SK-N-SH (cell line): ENCODE measurements at regions not wholly inside any gene's neighbourhood (a gene's known extent, or its start where the extent isn't known, plus 50 kb on each side); places are given as distances from the start of the nearest gene placed in this dataset.

Experiments used
- CTCF ChIA-PET: fragments of 300-600, 350-600 bp; formaldehyde crosslinking; extraction: SDS; loops from one replicate; lab custom pipeline; 2021; lab: Yijun Ruan, JAX
- POLR2A ChIA-PET: fragments of 350-600 bp; sonication (Branson Sonifier 250); formaldehyde crosslinking; extraction: SDS; loops from one replicate; lab custom pipeline; 2020; ENCODE audit warnings: antibody characterized with exemption, inconsistent platforms; lab: Yijun Ruan, JAX
- DNase-seq: peaks from one replicate; pipeline ENCODE4 v3.0.0; 2012
- H2AFZ ChIP-seq: fragments of 200-600 bp; sonication (generic); 2 replicates; pipeline ENCODE4 v1.8.1; 2016; ENCODE audit warnings: antibody characterized with exemption, mild to moderate bottlenecking, low read depth
- H3F3A ChIP-seq: fragments of 200-600 bp; sonication (generic); replicated peaks from 2 replicates; pipeline ENCODE3; 2016; ENCODE audit warnings: antibody characterized with exemption, mild to moderate bottlenecking; ENCODE audit not compliant: insufficient read depth
- H3K27ac ChIP-seq, 2 experiments: fragments of 200-500 bp in 1 of 2; fragments of 200-600 bp in 1 of 2; sonication (Bioruptor generic) in 1 of 2; sonication (generic), shearing (Covaris generic) in 1 of 2; 2 replicates each; pipeline versions ENCODE4 v1.5.1 to v1.6.1; 2014 to 2016; ENCODE audit warnings: low read depth in 2 of 2, inconsistent platforms in 1 of 2, low read length in 1 of 2, mild to moderate bottlenecking in 1 of 2, mixed read lengths in 1 of 2
- H3K27me3 ChIP-seq: fragments of 200-600 bp; sonication (generic), shearing (Covaris generic); 2 replicates; pipeline ENCODE4 v1.6.1; 2016; ENCODE audit warnings: mixed run types; ENCODE audit not compliant: insufficient read depth
- H3K36me3 ChIP-seq, 2 experiments: fragments of 200-500 bp in 1 of 2; fragments of 200-600 bp in 1 of 2; sonication (Bioruptor generic) in 1 of 2; sonication (generic) in 1 of 2; replicated peaks in 1 of 2; 2 replicates each; pipeline versions ENCODE3 to v1.5.1; 2014 to 2016; ENCODE audit warnings: low read length in 1 of 2, mild to moderate bottlenecking in 1 of 2; ENCODE audit not compliant: insufficient read depth in 2 of 2, control insufficient read depth in 1 of 2
- H3K4me1 ChIP-seq, 2 experiments: fragments of 200-500 bp in 1 of 2; fragments of 200-600 bp in 1 of 2; sonication (Bioruptor generic) in 1 of 2; sonication (generic), shearing (Covaris generic) in 1 of 2; 2 replicates each; pipeline versions ENCODE4 v1.5.1 to v1.6.1; 2014 to 2016; ENCODE audit warnings: low read depth in 1 of 2, low read length in 1 of 2, mixed run types in 1 of 2; ENCODE audit not compliant: insufficient read depth in 2 of 2, control insufficient read depth in 1 of 2
- H3K4me2 ChIP-seq: fragments of 200-600 bp; sonication (generic), shearing (Covaris generic); 2 replicates; pipeline ENCODE4 v1.6.1; 2017; ENCODE audit warnings: mixed run types
- H3K4me3 ChIP-seq, 2 experiments: fragments of 200-500 bp in 1 of 2; fragments of 200-600 bp in 1 of 2; sonication (Bioruptor generic) in 1 of 2; sonication (generic), shearing (Covaris generic) in 1 of 2; 2 replicates each; pipeline versions ENCODE4 v1.5.1 to v1.8.1; 2014 to 2016; ENCODE audit warnings: low read depth in 2 of 2, inconsistent platforms in 1 of 2, low read length in 1 of 2, mild to moderate bottlenecking in 1 of 2, mixed read lengths in 1 of 2, moderate library complexity in 1 of 2
- H3K79me2 ChIP-seq: fragments of 200-600 bp; sonication (generic); 2 replicates; pipeline ENCODE4 v1.8.1; 2017; ENCODE audit warnings: mild to moderate bottlenecking; ENCODE audit not compliant: insufficient read depth
- H3K9ac ChIP-seq: fragments of 200-600 bp; sonication (generic); 2 replicates; pipeline ENCODE4 v1.6.1; 2017; ENCODE audit warnings: mixed run types
- H3K9me2 ChIP-seq: fragments of 200-600 bp; sonication (generic); 2 replicates; pipeline ENCODE4 v1.6.1; 2017; ENCODE audit warnings: mixed run types
- H3K9me3 ChIP-seq: fragments of 200-600 bp; sonication (generic); 2 replicates; pipeline ENCODE4 v1.6.1; 2017; ENCODE audit warnings: mixed run types, mild to moderate bottlenecking, moderate library complexity
- H4K20me1 ChIP-seq: fragments of 200-600 bp; sonication (generic); 2 replicates; pipeline ENCODE4 v1.6.1; 2017; ENCODE audit warnings: mild to moderate bottlenecking, mixed run types; ENCODE audit not compliant: insufficient read depth
- EP300 ChIP-seq, 2 experiments: IDR thresholded peaks; 2 replicates each; pipeline versions ENCODE4 v1.4.0 to v1.6.1; 2012; ENCODE audit warnings: borderline replicate concordance in 1 of 2, low read depth in 1 of 2, low read length in 1 of 2
- FOSL2 ChIP-seq: IDR thresholded peaks from 2 replicates; pipeline ENCODE4 v1.4.0; 2012; ENCODE audit warnings: low read depth, mild to moderate bottlenecking, moderate library complexity, borderline replicate concordance
- FOXJ3 ChIP-seq: sonication (generic); formaldehyde crosslinking; IDR thresholded peaks from 2 replicates; pipeline ENCODE4 v1.5.1; 2020; ENCODE audit warnings: mild to moderate bottlenecking, missing genetic modification reagents
- GABPA ChIP-seq: IDR thresholded peaks from 2 replicates; pipeline ENCODE4 v1.4.0; 2012; ENCODE audit warnings: low read depth, mild to moderate bottlenecking
- GATA2 ChIP-seq: sonication (generic); formaldehyde crosslinking; IDR thresholded peaks from 2 replicates; pipeline ENCODE4 v1.5.0; 2020; ENCODE audit warnings: mild to moderate bottlenecking, missing genetic modification reagents
- MEF2A ChIP-seq: IDR thresholded peaks from 2 replicates; pipeline ENCODE4 v1.4.0; 2012; ENCODE audit warnings: low read depth, borderline replicate concordance
- MXI1 ChIP-seq: IDR thresholded peaks from 2 replicates; pipeline ENCODE4 v1.6.1; 2012; ENCODE audit warnings: mild to moderate bottlenecking, low read depth, low read length, improper control_type of control experiment
- RCOR1 ChIP-seq: fragments of 150-350 bp; IDR thresholded peaks from 2 replicates; pipeline ENCODE4 v1.6.1; 2017; ENCODE audit warnings: antibody characterized with exemption, low read length
- RFX5 ChIP-seq: IDR thresholded peaks from 2 replicates; pipeline ENCODE4 v1.6.1; 2012; ENCODE audit warnings: mild to moderate bottlenecking, improper control_type of control experiment, low read length
- RXRA ChIP-seq: IDR thresholded peaks from 2 replicates; pipeline ENCODE4 v1.4.0; 2012; ENCODE audit warnings: low read depth, mild to moderate bottlenecking, borderline replicate concordance
- SIN3A ChIP-seq: IDR thresholded peaks from 2 replicates; pipeline ENCODE4 v1.6.1; 2012; ENCODE audit warnings: low read depth, mild to moderate bottlenecking, low read length, moderate library complexity, borderline replicate concordance
- SMC3 ChIP-seq: IDR thresholded peaks from 2 replicates; pipeline ENCODE4 v1.6.1; 2012; ENCODE audit warnings: low read depth, low read length, improper control_type of control experiment
- TEAD4 ChIP-seq: IDR thresholded peaks from 2 replicates; pipeline ENCODE4 v1.4.0; 2012; ENCODE audit warnings: mild to moderate bottlenecking, borderline replicate concordance; ENCODE audit not compliant: insufficient read depth
- WGBS: methylation state at CpG from one replicate; pipeline ENCODE4 v1.1.6; 2017; ENCODE audit warnings: low lambda C conversion rate; 5-methylcytosine and 5-hydroxymethylcytosine counted together
- TF ChIP-seq, protein P1 (sequence below): IDR thresholded peaks from 2 replicates; pipeline ENCODE4 v1.4.0; 2012; ENCODE audit warnings: low read depth, borderline replicate concordance
- TF ChIP-seq, protein P2 (sequence below): IDR thresholded peaks from 2 replicates; pipeline ENCODE4 v1.4.0; 2012; ENCODE audit warnings: low read depth, borderline replicate concordance
- TF ChIP-seq, protein P3 (sequence below): IDR thresholded peaks from 2 replicates; pipeline ENCODE4 v1.6.1; 2012; ENCODE audit warnings: mild to moderate bottlenecking, low read depth, low read length, moderate library complexity
- TF ChIP-seq, protein P4 (sequence below): fragments of 150-350 bp; IDR thresholded peaks from 2 replicates; pipeline ENCODE4 v1.6.1; 2017; ENCODE audit warnings: antibody characterized with exemption, low read length, low read depth, borderline replicate concordance

DNA sequence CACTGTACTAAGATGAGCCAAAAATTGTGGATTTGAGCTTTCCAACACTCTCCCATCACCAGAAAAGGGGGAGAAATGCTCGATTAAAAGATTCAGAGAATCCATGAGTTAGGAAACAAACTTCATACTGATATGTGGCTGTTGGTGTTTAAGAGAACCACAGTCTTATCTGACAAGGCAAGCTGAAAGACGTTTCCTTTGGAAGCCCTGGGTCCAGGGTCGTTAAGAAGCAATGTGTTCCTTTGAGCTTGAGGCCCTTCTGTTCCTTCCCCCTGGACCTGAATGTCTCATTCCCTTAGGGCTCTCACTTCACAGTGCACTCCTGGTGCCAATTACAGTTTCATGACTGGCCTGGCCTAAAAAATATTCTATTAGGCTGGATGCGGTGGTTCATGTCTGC lies 524.8 kb upstream of the PPP2R3A start:
- Histone ChIP-seq H4K20me1 (no peaks in the 10 kb centered on the region), H3K4me2 (no peak overlapping the region), H3F3A (no peaks in the 10 kb centered on the region), H3K9me2 (no peaks in the 10 kb centered on the region), H3K9ac (no peak overlapping the region), H3K4me1 (no peaks in the 10 kb centered on the region), H3K9me3 (no peaks in the 10 kb centered on the region), H3K27ac (no peak overlapping the region), H3K36me3 (no peaks in the 10 kb centered on the region), H3K79me2 (no peaks in the 10 kb centered on the region), H2AFZ (no peak overlapping the region), H3K4me3 (no peak overlapping the region), H3K27me3 (no peaks in the 10 kb centered on the region)
- TF ChIP-seq RXRA, result no peak
- no peak for TF ChIP-seq EP300 (IDR thresholded peaks at IDR 0.05; ENCODE audit: borderline replicate concordance in 1 of 2, low read depth in 1 of 2, low read length in 1 of 2)
- TF ChIP-seq GABPA, result no peak
- TF ChIP-seq, protein P1, sequence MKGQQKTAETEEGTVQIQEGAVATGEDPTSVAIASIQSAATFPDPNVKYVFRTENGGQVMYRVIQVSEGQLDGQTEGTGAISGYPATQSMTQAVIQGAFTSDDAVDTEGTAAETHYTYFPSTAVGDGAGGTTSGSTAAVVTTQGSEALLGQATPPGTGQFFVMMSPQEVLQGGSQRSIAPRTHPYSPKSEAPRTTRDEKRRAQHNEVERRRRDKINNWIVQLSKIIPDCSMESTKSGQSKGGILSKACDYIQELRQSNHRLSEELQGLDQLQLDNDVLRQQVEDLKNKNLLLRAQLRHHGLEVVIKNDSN, result no peak
- TF ChIP-seq, protein P2, sequence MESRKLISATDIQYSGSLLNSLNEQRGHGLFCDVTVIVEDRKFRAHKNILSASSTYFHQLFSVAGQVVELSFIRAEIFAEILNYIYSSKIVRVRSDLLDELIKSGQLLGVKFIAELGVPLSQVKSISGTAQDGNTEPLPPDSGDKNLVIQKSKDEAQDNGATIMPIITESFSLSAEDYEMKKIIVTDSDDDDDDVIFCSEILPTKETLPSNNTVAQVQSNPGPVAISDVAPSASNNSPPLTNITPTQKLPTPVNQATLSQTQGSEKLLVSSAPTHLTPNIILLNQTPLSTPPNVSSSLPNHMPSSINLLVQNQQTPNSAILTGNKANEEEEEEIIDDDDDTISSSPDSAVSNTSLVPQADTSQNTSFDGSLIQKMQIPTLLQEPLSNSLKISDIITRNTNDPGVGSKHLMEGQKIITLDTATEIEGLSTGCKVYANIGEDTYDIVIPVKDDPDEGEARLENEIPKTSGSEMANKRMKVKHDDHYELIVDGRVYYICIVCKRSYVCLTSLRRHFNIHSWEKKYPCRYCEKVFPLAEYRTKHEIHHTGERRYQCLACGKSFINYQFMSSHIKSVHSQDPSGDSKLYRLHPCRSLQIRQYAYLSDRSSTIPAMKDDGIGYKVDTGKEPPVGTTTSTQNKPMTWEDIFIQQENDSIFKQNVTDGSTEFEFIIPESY, result no peak
- TF ChIP-seq MXI1, result no peak
- TF ChIP-seq MEF2A, result no peak
- TF ChIP-seq, protein P3, sequence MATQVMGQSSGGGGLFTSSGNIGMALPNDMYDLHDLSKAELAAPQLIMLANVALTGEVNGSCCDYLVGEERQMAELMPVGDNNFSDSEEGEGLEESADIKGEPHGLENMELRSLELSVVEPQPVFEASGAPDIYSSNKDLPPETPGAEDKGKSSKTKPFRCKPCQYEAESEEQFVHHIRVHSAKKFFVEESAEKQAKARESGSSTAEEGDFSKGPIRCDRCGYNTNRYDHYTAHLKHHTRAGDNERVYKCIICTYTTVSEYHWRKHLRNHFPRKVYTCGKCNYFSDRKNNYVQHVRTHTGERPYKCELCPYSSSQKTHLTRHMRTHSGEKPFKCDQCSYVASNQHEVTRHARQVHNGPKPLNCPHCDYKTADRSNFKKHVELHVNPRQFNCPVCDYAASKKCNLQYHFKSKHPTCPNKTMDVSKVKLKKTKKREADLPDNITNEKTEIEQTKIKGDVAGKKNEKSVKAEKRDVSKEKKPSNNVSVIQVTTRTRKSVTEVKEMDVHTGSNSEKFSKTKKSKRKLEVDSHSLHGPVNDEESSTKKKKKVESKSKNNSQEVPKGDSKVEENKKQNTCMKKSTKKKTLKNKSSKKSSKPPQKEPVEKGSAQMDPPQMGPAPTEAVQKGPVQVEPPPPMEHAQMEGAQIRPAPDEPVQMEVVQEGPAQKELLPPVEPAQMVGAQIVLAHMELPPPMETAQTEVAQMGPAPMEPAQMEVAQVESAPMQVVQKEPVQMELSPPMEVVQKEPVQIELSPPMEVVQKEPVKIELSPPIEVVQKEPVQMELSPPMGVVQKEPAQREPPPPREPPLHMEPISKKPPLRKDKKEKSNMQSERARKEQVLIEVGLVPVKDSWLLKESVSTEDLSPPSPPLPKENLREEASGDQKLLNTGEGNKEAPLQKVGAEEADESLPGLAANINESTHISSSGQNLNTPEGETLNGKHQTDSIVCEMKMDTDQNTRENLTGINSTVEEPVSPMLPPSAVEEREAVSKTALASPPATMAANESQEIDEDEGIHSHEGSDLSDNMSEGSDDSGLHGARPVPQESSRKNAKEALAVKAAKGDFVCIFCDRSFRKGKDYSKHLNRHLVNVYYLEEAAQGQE, result no peak
- no peak for TF ChIP-seq RCOR1
- TF ChIP-seq FOXJ3 (CRISPR knock-in tag), result no peak
- no peak for TF ChIP-seq SIN3A
- TF ChIP-seq SMC3, result no peak
- no peak for TF ChIP-seq TEAD4
- no peak for TF ChIP-seq RFX5
- no peak for TF ChIP-seq FOSL2
- no peak for TF ChIP-seq GATA2 (CRISPR knock-in tag)
- TF ChIP-seq, protein P4, sequence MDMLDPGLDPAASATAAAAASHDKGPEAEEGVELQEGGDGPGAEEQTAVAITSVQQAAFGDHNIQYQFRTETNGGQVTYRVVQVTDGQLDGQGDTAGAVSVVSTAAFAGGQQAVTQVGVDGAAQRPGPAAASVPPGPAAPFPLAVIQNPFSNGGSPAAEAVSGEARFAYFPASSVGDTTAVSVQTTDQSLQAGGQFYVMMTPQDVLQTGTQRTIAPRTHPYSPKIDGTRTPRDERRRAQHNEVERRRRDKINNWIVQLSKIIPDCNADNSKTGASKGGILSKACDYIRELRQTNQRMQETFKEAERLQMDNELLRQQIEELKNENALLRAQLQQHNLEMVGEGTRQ, result no peak
- no peak for DNase-seq
- POLR2A ChIA-PET, result no interaction called here
- WGBS, result 18% methylated on average over 4 of the region's 4 CpGs
- CTCF ChIA-PET, result interaction anchor here (0.8 kb wide), 1 partner anchor 840 kb away, joined by 3 read pairs; no protein-coding TSS in a partner anchor
